Peyer's patch (tissue), 4 donors: ENCODE measurements at regions not wholly inside any gene's neighbourhood (a gene's known extent, or its start where the extent isn't known, plus 50 kb on each side); places are given as distances from the start of the nearest gene placed in this dataset.

Experiments used
- POLR2A ChIP-seq, 2 donors: fragments of 450-650 bp; IDR thresholded peaks; one replicate each; pipeline ENCODE4 v1.5.1; 2017; ENCODE audit warnings: antibody characterized with exemption in 2 of 2, mild to moderate bottlenecking in 2 of 2, moderate library complexity in 2 of 2
- TF ChIP-seq, protein P1 (sequence below), 6 experiments: fragments of 450-650 bp in 4 of 6; fragments of 200-600 bp in 2 of 6; sonication (generic) in 1 of 6; IDR thresholded peaks; one replicate each; pipeline ENCODE4 v1.5.1; 2017 to 2019; ENCODE audit warnings: antibody characterized with exemption in 6 of 6, mild to moderate bottlenecking in 3 of 6, moderate library complexity in 1 of 6

DNA sequence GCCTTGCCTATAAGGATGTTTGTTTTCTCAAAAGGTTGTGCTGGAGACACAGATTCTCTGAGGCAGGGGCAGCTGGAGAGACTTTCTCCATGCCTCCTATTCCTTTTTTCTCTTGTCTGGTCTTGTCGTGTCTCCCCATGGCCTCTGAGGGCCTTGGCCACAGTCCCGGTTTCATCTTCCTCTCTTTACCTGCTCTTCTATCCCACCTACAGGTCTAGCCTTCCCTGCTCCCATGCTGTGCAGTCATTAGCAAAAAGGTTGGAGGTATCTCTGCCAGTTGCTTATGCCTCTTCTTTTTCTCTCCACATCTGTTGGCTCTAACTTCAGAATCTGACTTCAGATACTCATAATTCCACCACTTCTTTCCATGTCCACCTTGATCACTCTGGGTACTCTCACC, 191.1 kb downstream of the IL20RB start:
- TF ChIP-seq, protein P1, sequence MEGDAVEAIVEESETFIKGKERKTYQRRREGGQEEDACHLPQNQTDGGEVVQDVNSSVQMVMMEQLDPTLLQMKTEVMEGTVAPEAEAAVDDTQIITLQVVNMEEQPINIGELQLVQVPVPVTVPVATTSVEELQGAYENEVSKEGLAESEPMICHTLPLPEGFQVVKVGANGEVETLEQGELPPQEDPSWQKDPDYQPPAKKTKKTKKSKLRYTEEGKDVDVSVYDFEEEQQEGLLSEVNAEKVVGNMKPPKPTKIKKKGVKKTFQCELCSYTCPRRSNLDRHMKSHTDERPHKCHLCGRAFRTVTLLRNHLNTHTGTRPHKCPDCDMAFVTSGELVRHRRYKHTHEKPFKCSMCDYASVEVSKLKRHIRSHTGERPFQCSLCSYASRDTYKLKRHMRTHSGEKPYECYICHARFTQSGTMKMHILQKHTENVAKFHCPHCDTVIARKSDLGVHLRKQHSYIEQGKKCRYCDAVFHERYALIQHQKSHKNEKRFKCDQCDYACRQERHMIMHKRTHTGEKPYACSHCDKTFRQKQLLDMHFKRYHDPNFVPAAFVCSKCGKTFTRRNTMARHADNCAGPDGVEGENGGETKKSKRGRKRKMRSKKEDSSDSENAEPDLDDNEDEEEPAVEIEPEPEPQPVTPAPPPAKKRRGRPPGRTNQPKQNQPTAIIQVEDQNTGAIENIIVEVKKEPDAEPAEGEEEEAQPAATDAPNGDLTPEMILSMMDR (IDR thresholded peaks at IDR 0.05), result no peak
- no peak for TF ChIP-seq POLR2A (IDR thresholded peaks at IDR 0.05)
